ENCODE measurements at regions not wholly inside any gene's neighbourhood (a gene's known extent, or its start where the extent isn't known, plus 50 kb on each side); places are given as distances from the start of the nearest gene placed in this dataset.

GRCh38 chr3:159843840-159844730, 144.6 kb upstream of the IL12A start:
- DNase-seq (ENCODE audit: low spot score): no peak

DNA sequence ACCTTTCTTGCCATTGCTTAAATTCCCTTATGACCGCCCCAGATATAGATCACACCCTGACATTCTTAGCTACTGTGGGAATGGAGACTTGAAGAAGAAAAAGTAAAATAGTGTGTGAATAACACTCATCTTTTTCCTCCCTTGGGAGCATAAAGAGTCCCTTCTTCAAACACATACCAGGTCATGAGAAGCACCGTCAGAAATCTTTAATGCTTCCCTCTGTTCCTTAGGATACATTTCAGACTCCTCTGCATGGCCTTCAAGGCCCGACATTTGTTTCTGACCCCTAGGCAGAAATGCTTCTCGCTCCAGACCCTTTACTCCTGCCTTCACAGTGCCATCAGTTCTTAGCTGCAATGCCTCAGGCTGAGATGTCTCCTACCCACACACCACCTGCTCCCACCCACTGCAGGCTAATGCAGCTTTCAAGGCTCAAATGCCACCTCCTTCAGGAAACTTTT, 143.8 kb upstream of the IL12A start:
- H3K27ac ChIP-seq: peak overlapping the region; percentile 30 to 32
- no peak for TF ChIP-seq CTCF (IDR thresholded peaks at IDR 0.05)
- H3K4me3 ChIP-seq: no peak overlapping the region
- no peak for DNase-seq (ENCODE audit: low spot score)

More at GRCh38 chr3:159843840-159844730, 144.6 kb upstream of the IL12A start:
- no peak for TF ChIP-seq CTCF (IDR thresholded peaks at IDR 0.05)
- Histone ChIP-seq H3K4me3 (peak overlapping the region; percentile 9), H3K27ac (peak overlapping the region; percentile 32 to 43)

DNA sequence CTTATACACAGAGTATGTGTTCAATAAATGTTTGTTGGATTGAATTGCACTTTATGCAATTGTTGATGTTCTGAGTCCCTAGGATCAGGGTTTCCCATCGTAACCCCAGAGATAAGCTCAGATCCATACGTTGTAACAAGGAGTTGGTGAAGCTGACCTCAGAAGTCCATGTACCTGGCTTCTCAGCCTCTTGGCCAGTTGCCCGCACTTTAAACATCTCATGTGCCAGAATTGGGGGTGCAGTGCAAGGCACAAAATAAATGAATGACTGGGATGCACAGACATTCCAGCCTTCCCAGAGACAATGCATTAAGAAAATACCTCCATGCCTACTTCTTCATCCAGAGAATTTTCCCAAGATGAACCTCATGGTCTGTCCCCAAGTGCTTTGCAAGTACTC, 142.9 kb upstream of the IL12A start:
- H3K4me3 ChIP-seq: no peak overlapping the region
- no peak for DNase-seq (ENCODE audit: low spot score)
- no peak for TF ChIP-seq CTCF (IDR thresholded peaks at IDR 0.05)
- H3K27ac ChIP-seq: no peak overlapping the region

- TF ChIP-seq CTCF (IDR thresholded peaks at IDR 0.05): no peak
- H3K4me3 ChIP-seq: no peak overlapping the region
- DNase-seq (ENCODE audit: low spot score): no peak
- no peak overlapping the region for H3K27ac ChIP-seq
Measured at GRCh38 chr3:159846255-159846654, 142.4 kb upstream of the IL12A start.

GRCh38 chr3:159848348-159849118, 140.1 kb upstream of the IL12A start:
- no peak overlapping the region for H3K27ac ChIP-seq
- no peak for DNase-seq (ENCODE audit: low spot score)
- TF ChIP-seq CTCF (IDR thresholded peaks at IDR 0.05): no peak
- H3K4me3 ChIP-seq: no peak overlapping the region

- Histone ChIP-seq H3K4me3 (no peak overlapping the region), H3K27ac (no peak overlapping the region)
- TF ChIP-seq CTCF (IDR thresholded peaks at IDR 0.05): no peak
- DNase-seq (ENCODE audit: low spot score): no peak
Measured at GRCh38 chr3:159850481-159850880, 138.2 kb upstream of the IL12A start.

All from coronary artery (tissue), 2 donors.